NCI-H446 treated with DMSO at 0.1 percent for 48 hours (cell line): ENCODE measurements at regions not wholly inside any gene's neighbourhood (a gene's known extent, or its start where the extent isn't known, plus 50 kb on each side); places are given as distances from the start of the nearest gene placed in this dataset.

Source experiments
- DNase-seq: peaks from one replicate; lab custom pipeline; 2025; lab: John Stamatoyannopoulos, UW

GRCh38 chr16:5851393-5851982 lies 753.9 kb upstream of the EEF2KMT start:
- no peak for DNase-seq

- DNase-seq, result no peak
These were observed 753.2 kb upstream of the EEF2KMT start for GRCh38 chr16:5850632-5851392.

- DNase-seq, result no peak
These were observed 747.5 kb upstream of the EEF2KMT start for GRCh38 chr16:5845046-5845445.

- no peak for DNase-seq
These were observed 744.4 kb upstream of the EEF2KMT start for GRCh38 chr16:5841974-5842373.

GRCh38 chr16:5838725-5839124 lies 741.1 kb upstream of the EEF2KMT start:
- DNase-seq, result no peak

GRCh38 chr16:5838071-5838470 lies 740.5 kb upstream of the EEF2KMT start:
- no peak for DNase-seq

GRCh38 chr16:5837007-5837670 lies 739.5 kb upstream of the EEF2KMT start:
- DNase-seq, result no peak

- DNase-seq, result no peak
These were observed 738.3 kb upstream of the EEF2KMT start for GRCh38 chr16:5835876-5836275.

GRCh38 chr16:5826332-5826731 lies 728.7 kb upstream of the EEF2KMT start:
- no peak for DNase-seq

- no peak for DNase-seq
These were observed 722.9 kb upstream of the EEF2KMT start for GRCh38 chr16:5820472-5820871.

- no peak for DNase-seq
These were observed 718.1 kb upstream of the EEF2KMT start for GRCh38 chr16:5815570-5816237.

GRCh38 chr16:5801396-5801795 lies 703.8 kb upstream of the EEF2KMT start:
- DNase-seq, result no peak

GRCh38 chr16:5793556-5793955 lies 696.0 kb upstream of the EEF2KMT start:
- no peak for DNase-seq

- DNase-seq, result no peak
These were observed 693.5 kb upstream of the EEF2KMT start for GRCh38 chr16:5791011-5791657.

- no peak for DNase-seq
These were observed 692.9 kb upstream of the EEF2KMT start for GRCh38 chr16:5790512-5790911.

GRCh38 chr16:5789033-5789432 lies 691.4 kb upstream of the EEF2KMT start:
- DNase-seq, result no peak

- no peak for DNase-seq
These were observed 683.8 kb upstream of the EEF2KMT start for GRCh38 chr16:5781436-5781835.

- DNase-seq, result no peak
These were observed 679.3 kb upstream of the EEF2KMT start for GRCh38 chr16:5776876-5777275.

GRCh38 chr16:5775916-5776315 lies 678.3 kb upstream of the EEF2KMT start:
- DNase-seq, result no peak

GRCh38 chr16:5770118-5770517 lies 672.5 kb upstream of the EEF2KMT start:
- no peak for DNase-seq

GRCh38 chr16:5769513-5769912 lies 671.9 kb upstream of the EEF2KMT start:
- DNase-seq, result no peak

GRCh38 chr16:5768445-5768844 lies 670.9 kb upstream of the EEF2KMT start:
- no peak for DNase-seq
